ENCODE measurements at regions not wholly inside any gene's neighbourhood (a gene's known extent, or its start where the extent isn't known, plus 50 kb on each side); places are given as distances from the start of the nearest gene placed in this dataset.

- DNase-seq (ENCODE audit: low spot score), result no peak
These were observed 80.2 kb downstream of the C6orf118 start for GRCh38 chr6:165229216-165229615.

DNA sequence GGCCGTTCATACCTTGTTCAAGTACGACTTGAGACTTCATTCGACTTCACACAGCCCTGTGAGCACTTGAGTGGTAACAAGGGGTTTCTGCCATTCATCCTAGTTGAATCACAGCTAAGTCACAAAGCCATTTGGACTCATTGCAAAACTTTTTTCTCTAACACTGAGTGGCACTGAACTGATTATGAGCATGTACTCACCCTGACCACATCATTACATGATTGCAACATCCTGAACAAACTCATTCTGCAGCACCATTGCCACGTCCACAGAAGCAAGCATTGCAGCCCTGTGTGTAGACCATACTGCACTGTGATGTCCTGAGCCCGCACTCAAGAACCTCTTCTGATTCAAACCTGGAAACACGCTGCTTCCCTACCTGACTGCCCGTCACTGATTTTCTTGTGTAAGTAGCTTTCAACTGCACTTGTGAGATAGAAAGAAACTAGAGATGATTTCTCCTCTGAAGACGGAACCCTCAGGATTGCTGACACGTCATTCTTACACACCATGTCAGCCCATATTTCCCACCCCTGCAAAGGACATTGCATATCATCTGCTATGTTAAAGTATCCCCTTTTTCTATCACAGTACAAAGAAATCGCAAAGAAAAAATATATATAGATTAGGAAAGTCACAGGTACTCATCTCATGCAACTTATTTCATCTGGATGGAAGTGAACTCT, 81.6 kb downstream of the C6orf118 start:
- no peak for DNase-seq (ENCODE audit: low spot score)

DNA sequence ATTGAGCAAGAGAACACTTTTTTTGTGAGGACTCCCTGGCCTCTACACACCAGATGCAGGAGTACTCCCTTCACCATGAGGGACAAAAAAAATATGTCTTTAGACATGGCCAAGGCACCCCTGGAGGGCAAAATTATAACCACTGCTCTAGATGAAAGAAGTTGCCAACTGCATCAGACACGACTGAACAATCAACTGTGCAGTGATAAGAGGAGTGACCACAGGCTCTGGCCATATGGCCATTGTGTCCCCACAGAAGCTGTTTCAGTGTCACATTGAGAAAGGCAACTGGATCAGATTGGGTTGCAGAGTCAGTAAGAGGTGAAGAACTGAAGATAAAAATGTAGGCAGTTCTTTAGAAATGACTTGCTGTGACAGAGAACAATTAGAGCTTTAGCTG, 85.7 kb downstream of the C6orf118 start:
- DNase-seq (ENCODE audit: low spot score), result no peak

DNA sequence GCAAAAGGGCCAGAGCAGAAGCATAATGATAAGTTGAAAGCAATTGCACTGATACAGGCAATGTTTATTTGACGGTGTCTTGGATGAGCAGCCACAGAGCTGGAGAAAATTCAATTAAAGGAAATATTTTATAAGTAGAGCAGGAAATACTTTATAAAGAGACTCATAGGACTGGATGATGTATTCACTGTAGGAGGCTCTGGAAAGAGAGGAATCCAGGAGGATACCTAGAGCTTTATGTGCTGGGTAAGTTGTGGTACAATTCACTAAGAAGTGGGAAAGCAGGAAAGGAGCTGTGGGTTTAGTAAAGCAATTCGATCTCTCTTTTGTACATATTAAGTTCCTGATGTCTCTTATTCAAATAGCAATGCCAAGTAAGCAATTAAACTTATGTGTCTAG, 86.3 kb downstream of the C6orf118 start:
- DNase-seq (ENCODE audit: low spot score), result no peak

DNA sequence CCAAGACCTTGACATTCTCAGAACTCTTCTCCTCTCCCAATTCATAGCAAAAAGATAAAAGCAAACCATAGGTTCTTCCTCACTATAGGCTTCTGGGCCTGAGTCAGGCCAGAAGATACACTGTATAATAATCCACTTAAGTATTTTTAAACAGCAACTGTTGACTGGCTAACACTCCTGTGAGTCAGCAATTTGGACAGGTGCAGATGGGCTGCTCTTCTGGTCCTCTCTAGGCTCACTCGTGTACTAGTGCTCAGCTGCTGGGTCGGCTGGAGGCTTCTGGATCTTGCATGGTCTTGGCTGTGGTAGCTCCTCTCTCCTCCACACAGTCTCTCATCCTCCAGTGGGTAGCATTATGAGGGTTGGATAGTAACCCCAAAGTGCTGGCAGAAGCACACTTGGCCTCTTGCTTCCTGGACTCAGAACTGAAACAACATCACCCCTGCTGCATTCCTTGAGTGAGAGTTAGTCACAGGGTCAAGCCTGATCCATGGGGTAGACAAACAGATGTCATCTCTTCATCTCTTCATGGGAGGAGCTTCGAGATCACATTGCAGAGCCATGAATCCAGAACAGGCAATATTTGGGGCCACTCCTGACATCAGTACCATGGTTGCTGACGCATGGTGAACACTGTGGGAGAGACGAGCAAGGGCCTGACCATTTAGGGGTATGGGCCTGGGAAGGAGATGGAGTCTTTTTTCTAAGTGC, 86.9 kb downstream of the C6orf118 start:
- no peak for DNase-seq (ENCODE audit: low spot score)

- no peak for DNase-seq (ENCODE audit: low spot score)
These were observed 89.4 kb downstream of the C6orf118 start for GRCh38 chr6:165220045-165220444.

DNA sequence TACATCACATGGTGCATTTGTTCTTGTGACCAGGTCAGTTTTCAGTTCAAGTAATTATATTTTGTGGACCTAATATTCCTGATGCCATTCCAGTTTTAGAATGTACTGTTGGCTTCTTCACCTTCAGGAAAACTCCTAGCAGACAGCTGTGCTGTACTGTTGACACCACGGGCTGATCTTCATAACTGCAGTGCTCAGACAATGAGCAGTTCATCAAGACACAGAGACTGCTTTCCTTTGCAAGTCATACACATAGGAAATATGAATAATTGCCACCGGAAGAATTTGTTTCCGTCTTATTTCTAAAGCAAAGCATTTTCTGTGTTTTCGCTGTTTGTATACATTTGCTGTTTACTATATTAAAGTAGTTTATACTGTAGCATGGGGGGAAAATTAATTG, 89.8 kb downstream of the C6orf118 start:
- no peak for DNase-seq (ENCODE audit: low spot score)

GRCh38 chr6:165218829-165219228, 90.6 kb downstream of the C6orf118 start:
- no peak for DNase-seq (ENCODE audit: low spot score)

DNA sequence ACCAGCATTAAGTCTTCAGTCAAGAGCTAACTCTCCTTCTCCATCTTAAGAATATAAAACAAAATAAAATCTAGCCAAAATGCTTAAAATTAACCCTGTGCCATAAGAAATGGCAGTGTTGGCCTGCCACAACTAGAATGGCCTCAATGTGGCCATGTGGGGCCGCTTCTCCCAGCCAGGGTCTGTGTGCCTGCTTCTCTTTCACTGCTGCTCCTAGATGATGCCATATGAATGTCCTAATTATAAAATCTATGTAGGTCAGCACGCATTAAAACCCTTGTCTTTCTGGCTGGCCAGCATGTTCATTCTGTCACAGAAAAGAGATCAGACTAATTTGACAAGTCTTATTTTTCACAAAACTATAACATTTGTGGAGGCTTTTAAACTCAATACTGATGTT, 102.6 kb downstream of the C6orf118 start:
- DNase-seq (ENCODE audit: low spot score), result no peak

DNA sequence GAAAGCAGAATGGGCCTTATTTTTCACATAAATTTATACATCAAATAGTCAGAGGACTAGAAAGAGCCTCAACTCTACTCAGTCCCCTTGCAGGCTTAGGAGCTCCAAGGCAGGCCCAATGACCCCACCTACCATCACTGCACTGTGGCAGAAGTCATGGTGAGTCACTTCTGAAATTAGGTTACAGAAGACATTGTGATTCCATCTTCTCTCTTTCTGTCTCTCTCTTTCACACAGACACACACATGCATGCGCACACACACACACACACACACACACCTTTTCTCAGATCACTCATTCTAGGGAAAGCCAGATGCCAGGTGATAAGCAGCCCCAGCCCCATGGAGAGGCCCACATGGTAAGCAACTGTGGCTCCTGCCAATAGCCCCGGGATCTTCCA, 103.8 kb downstream of the C6orf118 start:
- no peak for DNase-seq (ENCODE audit: low spot score)

DNA sequence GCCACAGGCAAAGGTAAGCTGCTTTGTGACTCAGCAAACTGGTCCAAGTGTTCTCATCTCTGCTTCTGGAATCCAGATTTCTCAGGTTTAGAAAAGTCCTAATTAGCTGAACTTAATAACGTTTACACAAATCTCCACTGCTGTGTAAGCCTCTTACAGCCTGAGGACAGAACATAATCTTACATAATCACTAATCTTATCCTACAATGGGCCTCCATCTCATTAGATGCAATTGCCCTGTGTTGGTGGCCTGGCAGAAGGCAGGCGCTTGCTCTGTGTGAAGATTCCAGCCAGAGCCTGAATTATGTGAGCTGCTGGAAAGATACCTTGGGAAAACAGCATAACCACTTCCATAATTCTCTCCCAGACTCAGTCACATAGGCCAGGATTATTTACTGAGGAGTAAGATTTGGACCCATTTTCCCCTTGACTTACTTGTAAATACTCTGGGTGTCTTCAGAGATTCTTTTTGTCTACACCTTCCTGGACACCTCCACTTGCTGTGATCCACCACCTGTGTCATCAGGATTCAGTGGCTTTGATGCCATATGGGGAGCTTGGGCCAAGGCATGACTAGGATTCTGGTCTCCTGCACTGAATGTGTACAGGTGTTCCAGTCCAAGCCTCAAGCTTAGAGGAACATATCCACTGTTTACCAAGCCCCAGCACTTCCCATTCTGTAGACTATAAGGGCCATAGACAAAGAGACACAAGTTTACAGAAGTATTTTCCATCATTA, 104.4 kb downstream of the C6orf118 start:
- no peak for DNase-seq (ENCODE audit: low spot score)

DNA sequence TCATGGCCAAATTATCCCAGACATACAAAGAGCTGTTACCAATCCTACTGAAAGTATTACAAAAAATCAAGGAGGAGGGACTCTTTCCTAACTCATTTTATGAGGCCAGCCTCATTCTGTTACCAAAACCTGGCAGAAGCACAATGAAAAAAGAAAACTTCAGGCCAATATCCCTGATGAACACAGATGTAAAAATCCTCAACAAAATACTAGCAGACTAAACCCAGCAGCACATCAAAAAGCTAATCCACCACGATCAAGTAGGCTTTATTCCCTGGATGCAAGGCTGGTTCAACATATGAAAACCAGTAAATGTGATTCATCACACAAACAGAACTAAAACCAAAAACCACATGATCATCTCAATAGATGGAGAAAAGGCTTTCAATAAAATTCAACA, 109.2 kb downstream of the C6orf118 start:
- no peak for DNase-seq (ENCODE audit: low spot score)

DNA sequence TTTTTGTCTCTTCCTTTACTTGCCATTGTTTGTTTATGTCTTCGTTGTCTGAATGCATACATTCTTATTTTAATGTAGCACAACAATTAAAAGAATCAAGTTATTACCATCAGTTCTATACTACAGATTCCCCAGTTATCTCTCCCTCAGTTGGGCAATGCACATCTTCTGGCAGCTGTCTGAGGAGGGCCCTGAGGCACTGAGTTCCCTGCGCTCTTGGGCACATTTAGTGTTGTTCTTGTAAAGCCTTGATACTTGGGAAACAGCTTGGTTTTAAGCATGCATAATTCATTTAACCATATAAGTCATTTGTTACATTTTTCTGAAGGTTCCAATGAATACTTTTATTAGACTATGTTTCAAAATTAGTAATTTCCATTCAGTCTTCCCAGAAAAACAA, 117.9 kb downstream of the C6orf118 start:
- DNase-seq (ENCODE audit: low spot score), result no peak

DNA sequence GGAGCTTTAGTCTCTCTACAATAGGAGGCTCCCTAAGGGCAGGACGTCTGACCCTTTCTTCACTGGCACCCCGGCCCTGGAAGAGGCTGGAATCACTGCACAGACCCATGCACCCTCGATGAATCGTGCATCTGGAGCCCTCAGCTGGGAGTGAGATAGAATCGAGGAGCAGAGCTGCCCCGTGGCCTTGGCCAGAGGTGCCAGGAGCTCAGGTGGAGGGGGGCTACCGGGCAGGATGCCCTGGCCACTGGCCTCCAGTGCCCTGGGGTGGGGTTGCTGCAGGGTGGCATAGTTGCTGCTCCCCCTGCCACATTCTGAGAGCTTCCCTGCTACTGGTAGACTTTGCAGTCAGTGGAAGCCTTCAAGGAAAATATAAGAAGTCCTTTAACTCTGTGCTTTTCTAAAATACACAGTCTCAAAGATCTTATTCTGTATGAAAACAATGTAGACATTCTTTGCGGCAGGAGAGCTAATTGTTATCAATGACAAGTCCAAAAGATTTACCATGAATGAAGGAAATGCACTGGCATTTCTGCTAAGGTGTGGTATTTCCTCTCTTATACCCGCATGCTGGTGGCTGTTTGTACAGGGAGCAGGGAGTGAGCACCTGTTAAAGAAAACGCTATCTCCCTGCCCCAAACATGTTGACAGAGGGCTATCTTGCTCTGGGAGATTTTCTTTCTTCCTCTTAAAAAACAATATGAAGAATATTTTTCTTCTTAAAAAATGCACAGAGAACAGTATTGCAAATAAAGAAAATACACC, 122.8 kb downstream of the C6orf118 start:
- DNase-seq (ENCODE audit: low spot score), result no peak

DNA sequence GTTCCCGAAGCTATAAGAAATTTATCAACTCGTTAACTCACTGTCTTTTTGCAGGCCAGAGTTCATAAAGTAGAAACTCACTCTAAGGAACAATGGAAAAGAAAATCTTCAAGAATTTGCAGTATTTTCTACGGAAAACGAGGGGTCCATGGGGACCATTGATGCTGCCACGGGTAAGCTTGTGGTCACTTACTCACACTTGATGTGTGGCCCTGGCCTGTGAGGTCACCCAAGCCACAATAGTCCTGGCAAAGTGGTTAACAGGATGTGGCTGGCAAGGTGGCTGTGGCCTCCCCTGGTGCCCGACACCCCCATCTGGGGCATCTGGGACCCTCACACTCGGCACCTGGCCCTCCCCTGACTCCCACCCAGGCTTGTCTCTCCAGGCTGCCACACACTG, 123.4 kb downstream of the C6orf118 start:
- DNase-seq (ENCODE audit: low spot score), result no peak

GRCh38 chr6:165184192-165184979, 125.0 kb downstream of the C6orf118 start:
- no peak for DNase-seq (ENCODE audit: low spot score)

GRCh38 chr6:165183496-165184140, 125.8 kb downstream of the C6orf118 start:
- DNase-seq (ENCODE audit: low spot score), result no peak

DNA sequence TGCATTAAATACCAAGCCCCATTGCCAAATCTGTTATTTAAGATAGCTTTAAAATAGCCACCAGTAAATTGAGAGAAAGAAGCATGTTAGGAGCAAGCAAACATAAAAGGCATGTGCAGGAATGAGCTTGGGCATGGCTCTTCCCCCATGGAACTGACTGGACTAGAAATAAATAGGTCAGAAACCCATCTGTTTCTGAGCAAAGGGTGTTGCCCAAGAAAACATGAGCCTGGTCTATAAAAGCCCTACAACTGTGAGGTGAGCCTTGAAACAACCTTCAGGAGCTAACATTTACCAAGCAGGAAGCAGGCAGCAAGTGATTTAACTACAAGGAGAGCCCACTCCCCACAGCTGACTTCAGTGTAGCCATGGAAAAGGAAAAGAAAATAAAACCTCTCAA, 126.3 kb downstream of the C6orf118 start:
- no peak for DNase-seq (ENCODE audit: low spot score)

DNA sequence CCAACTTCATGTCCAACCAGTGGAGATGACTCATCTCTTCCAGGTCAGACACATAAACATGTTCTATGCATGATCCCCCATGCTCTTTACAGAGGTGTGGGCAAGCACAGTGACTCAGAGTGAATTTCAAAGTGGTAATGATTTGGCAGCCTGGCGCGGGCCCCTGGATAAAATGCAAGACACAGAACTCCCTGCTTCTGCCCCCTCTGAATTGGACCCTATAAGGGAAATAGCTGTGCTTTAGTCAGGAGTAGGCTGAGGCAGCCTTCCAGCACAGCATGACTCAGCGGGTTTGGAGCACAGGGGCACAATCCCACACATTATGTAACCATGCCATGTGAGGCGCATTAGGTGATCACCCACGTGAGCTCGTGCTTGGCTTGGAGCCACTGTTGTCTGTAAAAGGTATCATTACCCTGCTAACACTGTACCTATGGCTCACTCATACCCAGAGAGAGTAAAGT, 127.4 kb downstream of the C6orf118 start:
- DNase-seq (ENCODE audit: low spot score), result no peak

DNA sequence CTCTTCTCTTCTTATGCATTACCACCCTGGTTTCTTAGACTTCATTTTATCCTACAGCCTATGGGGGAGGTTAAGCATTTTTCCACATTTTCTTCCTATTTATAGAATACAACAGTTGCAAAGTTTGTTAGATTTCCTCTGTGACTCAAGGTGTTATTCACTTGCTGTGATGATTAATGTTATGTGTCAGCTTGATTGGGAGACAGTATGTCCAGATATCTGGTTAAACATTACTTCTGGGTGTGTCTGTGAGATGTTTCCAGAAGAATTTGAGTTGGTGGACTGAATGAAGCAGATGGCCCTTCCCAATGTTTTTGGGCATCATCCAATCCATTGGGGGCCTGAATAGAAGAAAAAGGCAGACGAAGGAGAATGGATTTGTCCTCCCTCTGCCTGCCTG, 131.3 kb downstream of the C6orf118 start:
- no peak for DNase-seq (ENCODE audit: low spot score)

DNA sequence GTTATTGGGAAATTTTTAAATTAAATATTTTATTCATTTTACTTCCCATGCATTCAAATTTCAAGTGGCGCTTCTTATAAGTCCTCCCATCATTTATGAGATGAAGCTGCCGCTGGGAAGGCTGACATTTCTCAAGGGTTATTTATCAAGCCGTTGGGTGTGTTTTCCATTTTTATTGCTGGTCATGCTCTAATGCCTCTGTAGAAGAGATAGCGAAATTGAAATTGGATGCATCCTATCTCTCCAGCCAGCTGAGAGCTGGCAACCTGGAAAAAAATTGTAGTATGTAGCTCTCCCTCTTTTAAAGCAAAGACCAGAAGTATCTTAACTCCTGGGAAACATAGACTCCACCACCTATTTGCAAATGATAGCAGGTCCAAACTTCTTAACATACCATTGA, 135.9 kb downstream of the C6orf118 start:
- no peak for DNase-seq (ENCODE audit: low spot score)

Measured in HuH-7.5 (cell line).